GM18508 (cell line): ENCODE measurements at regions not wholly inside any gene's neighbourhood (a gene's known extent, or its start where the extent isn't known, plus 50 kb on each side); places are given as distances from the start of the nearest gene placed in this dataset.

Experiments
- ATAC-seq: cut with Tn5 transposase; IDR thresholded peaks from one replicate; pipeline ENCODE4 v1.9.1; 2021; ENCODE audit warnings: moderate number of reproducible peaks; ENCODE audit not compliant: insufficient read depth, unreplicated experiment

- no peak for ATAC-seq
Measured at GRCh38 chr13:78998630-78999315, 339.8 kb upstream of the OBI1 start.

- ATAC-seq = no peak
Measured at GRCh38 chr13:78997902-78998629, 339.1 kb upstream of the OBI1 start.

GRCh38 chr13:78993792-78994191 is 334.8 kb upstream of the OBI1 start:
- no peak for ATAC-seq

- ATAC-seq = no peak
Measured at GRCh38 chr13:78981913-78982312, 323.0 kb upstream of the OBI1 start.

- no peak for ATAC-seq
Measured at GRCh38 chr13:78979349-78979748, 320.4 kb upstream of the OBI1 start.

GRCh38 chr13:78978381-78978998 is 319.5 kb upstream of the OBI1 start:
- peak; percentile 93 for ATAC-seq

GRCh38 chr13:78977311-78977710 is 318.4 kb upstream of the OBI1 start:
- no peak for ATAC-seq

GRCh38 chr13:78976696-78977095 is 317.7 kb upstream of the OBI1 start:
- no peak for ATAC-seq

- no peak for ATAC-seq
Measured at GRCh38 chr13:78972561-78972960, 313.6 kb upstream of the OBI1 start.

- no peak for ATAC-seq
Measured at GRCh38 chr13:78971355-78972025, 312.5 kb upstream of the OBI1 start.

- no peak for ATAC-seq
Measured at GRCh38 chr13:78960881-78961280, 301.9 kb upstream of the OBI1 start.

- ATAC-seq = no peak
Measured at GRCh38 chr13:78958006-78958405, 299.1 kb upstream of the OBI1 start.

- ATAC-seq = no peak
Measured at GRCh38 chr13:78940455-78941130, 281.6 kb upstream of the OBI1 start.

GRCh38 chr13:78934336-78934735 is 275.4 kb upstream of the OBI1 start:
- no peak for ATAC-seq

GRCh38 chr13:78915015-78915414 is 256.1 kb upstream of the OBI1 start:
- ATAC-seq = no peak

- ATAC-seq = no peak
Measured at GRCh38 chr13:78913656-78914055, 254.7 kb upstream of the OBI1 start.

GRCh38 chr13:78910147-78910546 is 251.2 kb upstream of the OBI1 start:
- no peak for ATAC-seq

GRCh38 chr13:78909276-78909675 is 250.3 kb upstream of the OBI1 start:
- ATAC-seq = no peak

GRCh38 chr13:78907006-78907405 is 248.1 kb upstream of the OBI1 start:
- ATAC-seq = no peak

GRCh38 chr13:78897200-78897599 is 238.2 kb upstream of the OBI1 start:
- no peak for ATAC-seq
